Activated CD4-positive, alpha-beta T cell treated with anti-CD3 and anti-CD28 coated beads, Interleukin-2, amount 50 U/mL, for 48 hours (primary cell): ENCODE measurements at regions not wholly inside any gene's neighbourhood (a gene's known extent, or its start where the extent isn't known, plus 50 kb on each side); places are given as distances from the start of the nearest gene placed in this dataset.

Experiments used
- DNase-seq, 2 experiments: peaks; one replicate each; pipeline ENCODE4 v3.0.0-alpha.2; 2020

- DNase-seq, result no peak
These were observed 185.0 kb downstream of the ERMARD start for GRCh38 chr6:169936355-169936975.

GRCh38 chr6:169935861-169936260 lies 184.4 kb downstream of the ERMARD start:
- DNase-seq, result no peak

- no peak for DNase-seq
These were observed 183.9 kb downstream of the ERMARD start for GRCh38 chr6:169935348-169935718.

GRCh38 chr6:169934699-169935347 lies 183.4 kb downstream of the ERMARD start:
- no peak for DNase-seq

- no peak for DNase-seq
These were observed 182.6 kb downstream of the ERMARD start for GRCh38 chr6:169933839-169934698.

GRCh38 chr6:169933251-169933821 lies 181.9 kb downstream of the ERMARD start:
- no peak for DNase-seq

GRCh38 chr6:169932491-169932890 lies 181.1 kb downstream of the ERMARD start:
- DNase-seq, result no peak

GRCh38 chr6:169931261-169931660 lies 179.8 kb downstream of the ERMARD start:
- DNase-seq, result no peak

- DNase-seq, result no peak
These were observed 179.4 kb downstream of the ERMARD start for GRCh38 chr6:169930799-169931198.

GRCh38 chr6:169927711-169928110 lies 176.3 kb downstream of the ERMARD start:
- DNase-seq, result no peak

GRCh38 chr6:169926617-169927417 lies 175.4 kb downstream of the ERMARD start:
- DNase-seq, result no peak

GRCh38 chr6:169923468-169924464 lies 172.3 kb downstream of the ERMARD start:
- DNase-seq, result no peak

- peak; percentile 46 to 64 for DNase-seq
These were observed 170.7 kb downstream of the ERMARD start for GRCh38 chr6:169921853-169922824.

GRCh38 chr6:169921217-169921616 lies 169.8 kb downstream of the ERMARD start:
- no peak for DNase-seq

- DNase-seq, result no peak
These were observed 169.1 kb downstream of the ERMARD start for GRCh38 chr6:169920359-169921020.

GRCh38 chr6:169918954-169919549 lies 167.6 kb downstream of the ERMARD start:
- no peak for DNase-seq

GRCh38 chr6:169918239-169918953 lies 167.0 kb downstream of the ERMARD start:
- no peak for DNase-seq

GRCh38 chr6:169917153-169917552 lies 165.7 kb downstream of the ERMARD start:
- no peak for DNase-seq
